Uterus (tissue), 2 donors: ENCODE measurements at regions not wholly inside any gene's neighbourhood (a gene's known extent, or its start where the extent isn't known, plus 50 kb on each side); places are given as distances from the start of the nearest gene placed in this dataset.

Experiments used
- CTCF ChIP-seq, 4 experiments: fragments of 200-600 bp in 2 of 4; fragments of 450-650 bp in 2 of 4; sonication (generic) in 2 of 4; IDR thresholded peaks; one replicate each; pipeline ENCODE4 v1.5.1; 2016 to 2019; ENCODE audit warnings: antibody characterized with exemption in 4 of 4, mild to moderate bottlenecking in 2 of 4, moderate library complexity in 1 of 4
- POLR2A ChIP-seq, 2 donors: fragments of 450-650 bp; IDR thresholded peaks; one replicate each; pipeline ENCODE4 v1.6.1; 2016; ENCODE audit warnings: antibody characterized with exemption in 2 of 2, mild to moderate bottlenecking in 1 of 2, moderate library complexity in 1 of 2

GRCh38 chr11:123318623-123319022 lies 111.4 kb upstream of the GRAMD1B start:
- no peak for TF ChIP-seq CTCF (IDR thresholded peaks at IDR 0.05)
- TF ChIP-seq POLR2A (IDR thresholded peaks at IDR 0.05) = no peak
